Kidney capillary endothelial cell (primary cell): ENCODE measurements at regions not wholly inside any gene's neighbourhood (a gene's known extent, or its start where the extent isn't known, plus 50 kb on each side); places are given as distances from the start of the nearest gene placed in this dataset.
A peak's percentile ranks its signal among the peaks of the same experiment; 100 is the strongest.

Source experiments
- DNase-seq: peaks from one replicate; pipeline ENCODE4 v3.0.0-alpha.2; 2018; ENCODE audit warnings: low spot score

DNA sequence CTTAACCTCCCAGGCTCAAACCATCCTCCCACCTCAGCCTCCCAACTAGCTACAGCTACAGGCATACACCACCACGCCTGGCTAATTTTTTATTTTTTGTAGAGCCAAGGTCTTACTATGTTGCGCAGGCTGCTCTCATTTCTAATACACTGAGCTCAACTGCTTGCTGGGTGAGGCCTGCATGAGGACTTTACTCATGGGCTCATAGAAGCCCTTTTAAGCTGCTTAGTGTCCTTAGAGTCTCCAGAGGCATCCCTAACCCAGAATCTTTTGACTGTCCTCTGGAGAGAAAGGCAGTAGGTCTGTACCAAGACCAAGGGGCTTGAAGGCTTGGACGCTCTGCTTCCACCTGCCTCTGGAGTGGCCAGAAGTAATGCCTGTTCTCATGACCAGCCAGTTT lies 141.6 kb downstream of the TM9SF2 start:
- DNase-seq = no peak

DNA sequence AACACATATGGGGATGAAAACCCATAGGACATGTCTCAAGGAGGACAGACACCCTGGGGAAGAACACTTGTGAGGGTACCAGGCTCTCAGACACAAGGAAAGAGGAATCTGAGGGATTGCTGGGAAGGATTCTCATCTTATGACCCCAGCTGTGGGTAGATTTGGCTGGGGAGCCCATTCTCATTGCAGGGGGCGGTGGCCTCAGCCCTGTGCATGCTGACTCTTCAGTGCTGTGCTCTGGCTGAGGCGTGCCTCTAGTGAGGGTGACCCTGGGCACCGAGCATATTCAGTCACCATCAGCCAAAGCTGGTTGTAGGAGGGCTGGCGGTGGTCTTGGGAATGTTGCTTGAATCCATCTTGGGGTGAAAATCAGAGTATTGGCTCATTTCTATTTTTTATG lies 140.7 kb downstream of the TM9SF2 start:
- no peak for DNase-seq

DNA sequence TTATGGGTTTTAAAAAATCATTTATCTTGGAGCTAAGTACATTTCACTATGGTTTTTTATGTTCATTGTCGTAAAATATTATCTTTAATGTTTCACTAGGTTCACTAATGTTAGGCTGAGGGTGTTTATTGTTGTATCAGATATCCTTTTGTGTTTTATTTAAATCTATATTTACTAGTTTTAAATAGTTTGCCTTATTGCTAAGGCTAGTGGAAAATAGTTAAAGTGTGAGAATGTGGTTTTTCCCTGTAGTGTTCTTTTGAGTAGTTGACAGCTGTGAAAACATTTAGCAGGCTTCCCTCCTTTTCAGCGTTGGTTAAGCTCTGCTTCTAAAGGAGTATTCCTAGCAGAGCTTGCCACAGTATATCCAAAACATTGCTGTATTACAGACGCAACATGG lies 139.0 kb downstream of the TM9SF2 start:
- DNase-seq = no peak

DNA sequence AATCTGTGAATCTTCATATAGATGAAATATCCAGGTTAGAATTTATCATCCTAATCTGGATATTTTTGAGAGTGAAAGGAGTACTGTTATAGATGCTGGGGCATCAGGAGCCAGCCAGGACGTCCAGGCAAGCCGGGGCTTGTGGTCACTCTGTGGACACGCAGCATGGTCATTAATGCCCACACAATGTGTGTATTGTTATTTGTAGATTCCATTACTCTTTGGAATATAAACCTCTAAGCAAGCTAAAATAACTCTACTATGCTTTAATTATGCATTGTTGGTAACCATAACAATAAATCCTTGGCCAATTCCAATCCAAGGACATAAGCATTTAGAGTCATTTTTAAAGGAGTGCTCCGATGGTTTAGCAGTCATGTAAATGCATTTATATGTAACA lies 137.9 kb downstream of the TM9SF2 start:
- no peak for DNase-seq

DNA sequence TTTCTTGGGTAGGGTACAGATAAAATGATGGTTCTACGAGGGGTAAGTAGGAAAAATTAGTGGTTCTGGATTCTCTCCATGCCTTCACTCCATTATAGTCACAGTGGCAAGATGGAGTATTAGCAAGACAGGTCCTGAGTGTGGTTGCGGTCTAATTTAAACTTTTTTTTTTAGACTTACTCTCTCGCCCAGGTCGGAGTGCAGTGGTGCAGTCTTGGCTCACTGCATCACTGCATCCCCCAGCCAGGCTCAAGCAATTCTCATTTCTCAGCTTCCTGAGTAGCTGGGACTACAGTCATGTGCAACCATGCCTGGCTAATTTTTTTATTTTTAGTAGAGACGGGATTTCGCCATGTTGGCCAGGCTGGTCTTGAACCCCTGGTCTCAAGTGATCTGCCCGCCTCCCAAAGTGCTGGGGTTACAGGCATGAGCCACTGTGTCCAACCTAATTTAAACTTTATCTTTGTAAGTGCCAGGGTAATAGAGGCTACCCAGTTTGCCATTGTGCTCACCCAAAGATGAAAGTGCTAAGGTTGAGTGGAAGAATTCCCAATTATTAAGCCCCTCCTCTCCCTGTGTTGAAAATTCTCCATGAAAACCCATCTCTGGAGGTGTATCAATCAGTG lies 135.6 kb downstream of the TM9SF2 start:
- no peak for DNase-seq

DNA sequence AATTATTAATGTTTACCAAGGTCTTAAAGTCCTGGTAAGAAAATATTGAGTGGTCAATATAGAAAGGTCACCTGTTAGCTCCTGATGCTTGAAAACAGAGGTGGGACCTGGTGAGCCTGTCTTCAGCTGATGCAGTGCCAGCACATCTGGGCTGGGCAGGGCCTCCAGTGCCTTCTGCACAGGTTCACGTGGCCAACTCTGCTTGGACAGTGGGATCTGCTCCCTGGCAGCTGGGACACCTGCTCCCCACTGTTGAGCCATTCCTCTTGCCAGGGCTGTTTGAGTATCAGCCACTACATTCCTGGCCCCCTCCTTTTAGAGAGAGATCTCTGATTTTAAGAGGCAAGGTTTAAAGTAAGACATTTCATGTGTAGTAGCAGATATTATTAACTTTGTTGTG lies 135.0 kb downstream of the TM9SF2 start:
- DNase-seq = no peak

DNA sequence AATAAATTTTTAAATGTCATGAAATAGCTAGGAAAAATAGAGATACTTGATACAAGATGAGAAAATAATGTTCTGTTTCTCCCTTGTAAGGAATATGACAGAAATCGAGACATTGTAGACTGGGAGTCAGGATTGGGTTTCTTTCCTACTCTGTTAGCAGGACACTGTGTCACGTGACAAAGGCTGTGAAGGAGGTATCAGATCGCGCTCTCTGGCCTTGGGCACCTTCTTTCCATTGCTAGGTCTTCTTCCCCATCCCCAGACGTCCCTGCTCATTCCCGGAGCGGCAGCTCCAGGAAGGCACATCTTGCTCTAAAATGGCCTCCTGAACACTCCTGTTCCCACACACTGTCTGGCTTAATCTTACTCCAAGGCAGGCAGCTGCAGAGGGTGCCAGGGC lies 133.4 kb downstream of the TM9SF2 start:
- DNase-seq = no peak

DNA sequence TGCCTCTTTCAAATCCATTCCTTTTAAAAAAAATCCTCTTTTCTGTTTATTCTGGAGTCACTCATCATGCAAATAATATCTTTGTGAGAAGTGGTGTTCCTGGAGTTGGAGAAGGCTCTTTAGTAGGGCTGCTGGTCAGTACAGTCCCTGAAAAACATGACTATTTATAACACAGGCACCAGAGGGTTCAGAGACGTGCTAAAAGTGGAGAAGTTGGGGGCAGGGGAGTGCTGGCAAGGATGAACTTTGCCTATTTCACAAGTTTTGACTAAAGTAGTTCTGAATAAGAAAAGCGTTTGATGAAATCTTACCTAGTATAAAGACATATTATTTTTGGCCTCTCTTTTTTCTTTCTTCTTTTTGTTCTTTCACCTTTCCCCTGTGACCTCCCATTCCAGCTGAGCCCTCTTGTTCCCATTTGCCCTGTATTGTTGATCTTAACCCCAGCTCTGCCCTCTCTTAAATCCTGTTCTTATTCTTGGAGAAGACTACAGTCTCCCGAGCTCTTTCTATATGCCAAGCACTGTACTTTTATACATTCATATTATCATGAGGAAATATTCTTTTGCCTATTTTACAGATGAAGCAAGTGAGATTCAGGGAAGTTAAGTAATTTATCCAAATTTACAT lies 129.1 kb downstream of the TM9SF2 start:
- no peak for DNase-seq

DNA sequence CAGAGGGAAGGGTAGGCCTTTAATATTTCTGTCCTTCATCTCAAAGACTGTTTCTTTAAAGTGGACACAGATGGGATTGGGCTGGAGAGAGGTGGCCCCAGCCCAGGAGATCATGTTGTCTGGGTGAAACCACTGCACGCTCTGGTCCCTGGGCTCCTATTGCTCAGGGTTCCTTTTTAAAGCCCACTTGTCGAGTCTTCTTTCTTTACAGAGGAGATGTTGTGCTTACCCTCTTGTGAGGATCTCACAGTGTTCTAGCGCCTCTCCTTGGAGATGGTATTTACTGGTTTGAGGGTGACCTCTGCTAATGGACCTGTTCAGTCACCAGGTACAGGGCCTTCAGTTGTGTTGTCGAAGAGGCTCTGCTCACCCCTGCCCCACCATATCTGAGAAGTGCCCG lies 128.4 kb downstream of the TM9SF2 start:
- DNase-seq = no peak

DNA sequence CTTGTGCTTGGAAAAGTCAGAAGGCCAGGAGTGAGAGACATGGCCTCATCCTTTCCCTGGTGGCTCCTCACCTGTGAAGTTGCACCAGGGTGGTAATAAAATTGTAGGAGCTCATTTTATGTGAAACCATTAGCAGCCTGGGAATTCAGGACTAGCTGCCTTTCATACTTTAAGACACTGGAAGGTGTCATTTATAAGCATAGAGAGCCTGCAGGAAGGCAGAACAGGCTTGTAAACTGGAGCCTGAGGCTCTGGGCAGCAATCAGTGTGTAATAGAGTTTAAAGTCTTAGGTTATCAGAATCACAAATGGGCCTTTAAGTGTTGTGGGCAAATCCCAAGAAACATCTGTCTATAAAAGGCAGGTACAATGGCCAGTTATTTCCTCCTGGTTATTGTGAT lies 127.2 kb downstream of the TM9SF2 start:
- DNase-seq = no peak

DNA sequence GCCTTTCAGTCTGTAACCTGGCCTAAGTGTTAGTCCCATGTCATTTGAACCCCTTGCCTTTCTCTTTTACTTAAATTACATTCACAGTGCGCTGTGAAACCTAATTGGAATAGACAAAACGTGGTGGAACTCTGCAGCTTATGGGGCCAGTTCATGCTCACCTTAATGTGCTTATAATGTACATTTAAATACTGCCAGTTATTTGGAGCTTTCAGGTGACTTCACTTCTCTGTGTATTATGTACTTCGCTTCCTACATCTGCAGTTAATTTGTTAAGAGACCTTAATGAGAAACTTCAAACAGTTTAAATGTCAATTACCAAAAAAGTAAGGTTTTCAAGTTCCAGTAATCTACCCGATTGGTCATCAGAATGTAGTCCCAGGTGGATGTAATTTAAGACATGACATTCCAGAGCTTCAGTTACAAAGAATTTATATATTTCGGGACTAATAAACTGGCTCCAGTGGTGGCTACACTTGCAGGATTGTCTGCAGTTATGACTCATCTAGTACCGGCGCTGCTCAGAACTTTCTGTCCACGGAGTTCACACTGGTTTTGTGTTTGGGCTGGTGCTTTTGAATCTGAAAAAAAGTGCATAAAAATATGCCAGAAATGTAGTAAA lies 125.3 kb downstream of the TM9SF2 start:
- no peak for DNase-seq

DNA sequence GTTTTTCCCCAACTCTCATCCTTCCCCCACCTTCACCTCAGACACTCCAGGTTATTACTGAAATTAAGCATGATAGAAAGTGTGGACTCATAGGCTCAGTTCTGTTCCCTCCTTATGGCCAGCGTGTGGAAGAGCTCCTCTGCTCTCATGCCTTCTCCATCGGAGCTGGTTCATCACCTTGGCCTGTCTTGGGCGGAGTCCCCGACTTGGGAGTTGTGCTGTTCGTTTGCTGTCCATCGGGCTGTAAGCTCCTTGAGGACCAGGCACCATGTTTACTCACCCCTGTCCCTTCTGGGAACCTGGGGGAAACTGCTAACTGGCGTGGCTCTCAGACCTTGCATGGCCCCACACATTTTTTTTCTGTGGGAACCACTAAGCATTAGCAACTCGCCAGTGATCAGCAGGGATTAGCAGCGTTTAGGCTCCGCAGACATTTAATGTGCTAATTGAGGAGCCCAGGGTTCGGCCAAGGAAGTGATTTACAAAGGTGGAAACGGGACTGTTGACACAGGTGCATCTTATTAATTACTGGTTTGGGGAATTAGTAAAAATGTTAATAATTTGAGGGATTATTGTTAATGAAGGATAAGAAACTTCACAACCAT lies 123.8 kb downstream of the TM9SF2 start:
- no peak for DNase-seq

DNA sequence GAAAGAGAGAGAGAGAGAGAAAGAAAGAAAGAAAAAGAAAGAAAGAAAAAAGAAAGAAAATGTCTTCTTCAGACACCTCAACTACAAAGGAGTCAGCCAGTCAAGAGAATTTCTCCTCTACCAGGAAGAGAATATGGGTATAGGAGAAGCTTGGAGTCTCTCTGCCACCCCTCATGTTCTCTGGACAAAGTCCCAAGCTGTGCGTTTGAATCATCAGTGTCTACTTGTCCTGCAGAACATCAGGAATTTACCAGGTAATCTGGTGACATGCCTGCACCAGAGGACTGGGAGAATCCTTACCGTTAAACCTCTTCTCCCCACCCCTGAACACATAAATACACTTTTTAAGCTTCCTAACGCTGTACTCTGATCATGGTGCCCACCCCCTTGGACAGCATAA lies 119.5 kb downstream of the TM9SF2 start:
- DNase-seq = no peak

DNA sequence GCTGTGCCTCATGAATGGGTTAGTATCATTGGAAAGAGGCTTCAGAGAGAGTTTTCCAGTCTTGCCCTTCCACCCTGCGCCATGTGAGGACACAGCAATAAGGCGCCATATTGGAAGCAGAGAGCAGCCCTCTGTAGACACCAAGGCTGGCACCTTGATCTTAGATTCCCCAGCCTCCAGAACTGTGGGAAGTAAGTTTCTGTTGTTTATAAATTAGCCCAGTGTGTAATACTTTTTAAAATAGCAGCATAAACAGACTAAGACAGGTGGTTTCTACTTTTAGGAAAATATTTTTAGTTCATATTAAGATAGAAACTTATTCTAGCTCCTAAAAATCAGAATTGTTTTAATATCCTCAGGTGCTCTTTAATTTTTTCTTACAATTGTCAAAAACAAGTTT lies 117.9 kb downstream of the TM9SF2 start:
- DNase-seq = no peak

DNA sequence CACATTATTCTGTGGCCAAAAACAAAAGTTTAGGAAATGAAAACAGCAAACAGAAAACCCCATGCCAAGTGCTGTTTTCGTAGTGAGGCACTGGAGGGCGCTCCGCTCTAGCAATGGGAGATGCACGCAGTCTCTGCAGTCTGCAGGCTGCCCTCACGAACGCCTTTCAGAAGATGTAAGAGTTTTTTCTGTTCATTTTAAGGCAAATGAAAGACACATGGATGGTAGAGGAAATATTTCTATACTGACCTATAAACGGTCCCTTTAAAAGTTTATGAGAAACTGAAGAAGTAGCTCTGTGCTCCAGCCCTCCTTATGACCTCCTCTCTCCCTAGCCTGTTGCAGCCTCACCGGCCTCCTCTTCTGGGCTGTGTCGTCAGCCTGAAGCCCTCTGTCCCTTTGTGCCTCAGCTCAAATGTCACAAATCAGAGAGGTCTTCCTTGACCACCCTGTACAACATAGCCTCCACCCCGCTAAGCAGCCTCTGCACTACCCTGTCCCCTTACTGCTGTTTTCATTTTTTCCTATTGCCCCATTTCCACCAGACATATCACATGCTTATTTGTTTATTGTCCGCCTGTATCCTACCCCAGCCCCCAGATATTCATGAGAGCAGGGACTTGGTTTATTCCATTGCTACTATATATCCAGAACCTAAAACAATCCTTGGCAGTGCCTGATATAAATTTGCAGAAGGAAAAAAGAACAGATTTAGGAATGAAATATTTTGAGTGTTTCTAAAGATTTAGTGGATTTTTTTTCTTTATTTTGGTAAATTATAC lies 116.4 kb downstream of the TM9SF2 start:
- DNase-seq = peak; percentile 21

DNA sequence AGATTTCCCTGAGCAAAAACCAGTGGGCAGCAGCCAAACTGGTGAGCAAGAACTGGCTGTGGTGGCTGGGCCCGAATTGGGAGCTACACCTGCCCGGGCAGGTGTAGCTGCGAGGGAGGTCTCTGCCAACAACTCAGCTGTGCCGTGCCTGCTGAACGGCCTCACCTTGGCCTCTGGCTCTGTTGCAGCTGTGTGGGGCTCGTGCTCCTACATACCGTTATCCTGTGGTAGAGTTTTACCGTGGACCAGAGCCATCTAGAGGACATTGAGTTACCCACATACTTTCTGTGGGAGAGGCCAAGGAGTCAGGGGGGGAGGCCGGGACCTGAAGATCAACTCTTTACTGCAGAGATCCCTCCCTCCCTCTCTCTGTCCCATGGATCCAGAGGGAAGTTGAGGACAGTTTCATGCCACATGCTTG lies 113.2 kb downstream of the TM9SF2 start:
- no peak for DNase-seq
